ENCODE measurements at regions not wholly inside any gene's neighbourhood (a gene's known extent, or its start where the extent isn't known, plus 50 kb on each side); places are given as distances from the start of the nearest gene placed in this dataset.

DNA sequence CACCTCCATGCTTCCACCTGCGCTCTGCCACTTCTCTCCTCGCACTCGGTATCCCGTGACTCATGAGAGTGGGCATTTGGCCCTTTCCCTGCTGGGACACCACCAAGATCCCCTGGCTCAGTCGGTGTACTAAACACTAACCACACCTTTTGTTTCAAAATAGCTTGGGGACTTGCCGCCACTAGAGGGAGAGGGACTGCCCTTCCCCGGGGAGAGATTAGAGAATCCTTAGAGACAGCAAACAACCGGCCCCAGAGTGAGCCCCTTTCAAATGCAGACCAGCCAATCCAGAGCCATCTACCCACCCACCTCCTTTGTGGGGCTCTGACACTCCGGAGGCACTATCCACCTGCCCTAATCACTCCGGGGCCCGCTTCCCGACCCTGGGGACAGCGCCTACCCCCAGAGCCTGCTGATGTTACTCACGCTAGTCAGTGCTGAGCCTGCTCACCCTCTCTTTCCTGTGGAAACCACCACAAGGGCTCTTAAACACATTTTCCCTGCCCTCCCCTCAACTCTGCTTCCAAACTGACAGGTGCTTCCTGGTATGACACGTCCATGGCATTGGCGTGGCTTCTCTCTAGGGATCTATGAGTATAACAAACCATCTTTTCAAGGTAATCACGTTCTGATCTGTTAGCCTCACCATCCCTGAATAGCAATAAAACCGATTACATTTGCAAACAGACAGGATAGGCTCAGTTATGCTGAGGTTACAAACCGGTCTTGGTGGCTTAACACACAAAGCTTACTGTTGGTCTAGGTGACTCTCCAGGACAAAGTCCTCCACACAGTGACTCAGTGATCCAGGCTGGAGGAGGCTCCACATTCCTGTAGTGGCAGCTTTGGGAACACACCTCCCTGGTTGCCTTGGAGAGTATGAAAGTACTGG, 180.1 kb upstream of the MVB12B start:
- peaks cover 34% of the 10 kb centered on the region for H3K27me3 ChIP-seq (ENCODE audit: control insufficient read depth, extremely low read depth, insufficient read depth, low read length)
- H3K4me2 ChIP-seq (ENCODE audit: control insufficient read depth, extremely low read depth, insufficient read depth, low read depth, low read length) = no peak overlapping the region

GRCh38 chr9:126147186-126147935, 179.3 kb upstream of the MVB12B start:
- H3K36me3 ChIP-seq (ENCODE audit: control insufficient read depth in 2 of 2, extremely low read depth in 1 of 2, insufficient read depth in 2 of 2, low read length in 2 of 2) = no peaks in the 10 kb centered on the region
- no peaks in the 10 kb centered on the region for H3K79me2 ChIP-seq (ENCODE audit: control insufficient read depth, insufficient read depth, low read length)
- H3K9me1 ChIP-seq (ENCODE audit: control insufficient read depth, extremely low read depth, insufficient read depth, low read length) = no peaks in the 10 kb centered on the region
- no peak overlapping the region for H3K4me3 ChIP-seq (ENCODE audit: control insufficient read depth in 2 of 3, extremely low read depth in 1 of 3, insufficient read depth in 2 of 3, low read depth in 1 of 3, low read length in 3 of 3)
- H3K9ac ChIP-seq (ENCODE audit: control insufficient read depth, extremely low read depth, insufficient read depth, low read length) = no peak overlapping the region
- H3K27me3 ChIP-seq (ENCODE audit: control insufficient read depth, extremely low read depth, insufficient read depth, low read length) = peaks cover 39% of the 10 kb centered on the region
- FAIRE-seq (no peak), DNase-seq (ENCODE audit: low read depth, low spot score) (no peak)
- no peak overlapping the region for H2AFZ ChIP-seq (ENCODE audit: control insufficient read depth, low read length)
- TF ChIP-seq CTCF (optimal IDR thresholded peaks at IDR 0.05 in 1 of 3, IDR thresholded peaks at IDR 0.05 in 1 of 3, conservative IDR thresholded peaks at IDR 0.05 in 1 of 3; ENCODE audit: extremely low read depth in 1 of 3, insufficient read depth in 2 of 3, low read length in 3 of 3) = no peak
- TF ChIP-seq EZH2 (IDR thresholded peaks at IDR 0.05; ENCODE audit: low read length) = no peak
- no peak overlapping the region for H3K27ac ChIP-seq (ENCODE audit: control insufficient read depth, insufficient read depth, low read length)
- no peaks in the 10 kb centered on the region for H3K4me1 ChIP-seq (ENCODE audit: control insufficient read depth, extremely low read depth, insufficient read depth, low read length)
- H3K4me2 ChIP-seq (ENCODE audit: control insufficient read depth, extremely low read depth, insufficient read depth, low read depth, low read length) = no peak overlapping the region
- dilution Hi-C loops (cut with MboI; ENCODE audit: extremely low pct_ligation_motif_present, low sequenced_read_pairs) = no loop called here
- no peaks in the 10 kb centered on the region for H3K9me3 ChIP-seq (ENCODE audit: control insufficient read depth, low read depth, low read length)
- peaks cover 4% of the 10 kb centered on the region for H4K20me1 ChIP-seq (ENCODE audit: control insufficient read depth, extremely low read depth, insufficient read depth, low read length)

More for the DNA sequence above, 180.1 kb upstream of the MVB12B start:
- H3K79me2 ChIP-seq (ENCODE audit: control insufficient read depth, insufficient read depth, low read length) = no peaks in the 10 kb centered on the region
- no peak for FAIRE-seq
- no peaks in the 10 kb centered on the region for H3K4me1 ChIP-seq (ENCODE audit: control insufficient read depth, extremely low read depth, insufficient read depth, low read length)
- no peak for DNase-seq (ENCODE audit: low read depth, low spot score)
- no peaks in the 10 kb centered on the region for H3K9me3 ChIP-seq (ENCODE audit: control insufficient read depth, low read depth, low read length)
- no peak overlapping the region for H3K4me3 ChIP-seq (ENCODE audit: control insufficient read depth in 2 of 3, extremely low read depth in 1 of 3, insufficient read depth in 2 of 3, low read depth in 1 of 3, low read length in 3 of 3)
- H3K9ac ChIP-seq (ENCODE audit: control insufficient read depth, extremely low read depth, insufficient read depth, low read length) = no peak overlapping the region
- TF ChIP-seq CTCF (optimal IDR thresholded peaks at IDR 0.05 in 1 of 3, IDR thresholded peaks at IDR 0.05 in 1 of 3, conservative IDR thresholded peaks at IDR 0.05 in 1 of 3; ENCODE audit: extremely low read depth in 1 of 3, insufficient read depth in 2 of 3, low read length in 3 of 3) = peak; percentile 28 to 45 (median 42)
- TF ChIP-seq EZH2 (IDR thresholded peaks at IDR 0.05; ENCODE audit: low read length) = no peak
- H3K9me1 ChIP-seq (ENCODE audit: control insufficient read depth, extremely low read depth, insufficient read depth, low read length) = no peaks in the 10 kb centered on the region
- dilution Hi-C loops (cut with MboI; ENCODE audit: extremely low pct_ligation_motif_present, low sequenced_read_pairs) = no loop called here
- H4K20me1 ChIP-seq (ENCODE audit: control insufficient read depth, extremely low read depth, insufficient read depth, low read length) = no peaks in the 10 kb centered on the region
- H3K27ac ChIP-seq (ENCODE audit: control insufficient read depth, insufficient read depth, low read length) = no peak overlapping the region
- no peak overlapping the region for H2AFZ ChIP-seq (ENCODE audit: control insufficient read depth, low read length)
- H3K36me3 ChIP-seq (ENCODE audit: control insufficient read depth in 2 of 2, extremely low read depth in 1 of 2, insufficient read depth in 2 of 2, low read length in 2 of 2) = no peaks in the 10 kb centered on the region
